H1 (cell line): ENCODE measurements at regions not wholly inside any gene's neighbourhood (a gene's known extent, or its start where the extent isn't known, plus 50 kb on each side); places are given as distances from the start of the nearest gene placed in this dataset. TPM values are rescaled to one million over a fixed set of nuclear protein-coding genes. Genes with fewer than 3 reads are reported as not detected.
"Not testable (repeated sequence)": the region's sequence is repeated elsewhere in the genome, so short reads cannot be mapped to it uniquely, and the experiment has no call there.

ENCODE experiments used
- CTCF ChIA-PET: fragments of 300-600 bp; sonication (Branson Sonifier 250); formaldehyde crosslinking; loops from one replicate; lab custom pipeline; 2021; ENCODE audit not compliant: partially characterized antibody; lab: Charles Lee
- POLR2A ChIA-PET: fragments of 300-600 bp; sonication (Branson Sonifier 250); formaldehyde crosslinking; loops from one replicate; lab custom pipeline; 2021; ENCODE audit warnings: inconsistent platforms; ENCODE audit not compliant: partially characterized antibody; lab: Charles Lee
- DNase-seq, 2 experiments: peaks; one replicate each; pipeline versions ENCODE4 v3.0.0 to v3.0.0-alpha.2; 2010 to 2022; ENCODE audit warnings: low spot score in 2 of 2, low read depth in 1 of 2, mixed read lengths in 1 of 2
- FAIRE-seq: peaks from 2 replicates; lab custom pipeline; 2011; peaks lifted over from hg19 to GRCh38; lab: Jason Lieb, UNC
- H2AFZ ChIP-seq: 2 replicates; pipeline ENCODE4 v1.8.1; 2012; ENCODE audit warnings: low read length, inconsistent platforms
- H2AK5ac ChIP-seq: 2 replicates; pipeline ENCODE4 v1.6.1; 2013; ENCODE audit warnings: low read depth, low read length
- H2BK120ac ChIP-seq: replicated peaks from 2 replicates; pipeline ENCODE3; 2013; ENCODE audit warnings: low read depth, low read length, inconsistent platforms
- H2BK12ac ChIP-seq: 2 replicates; pipeline ENCODE4 v1.6.1; 2013; ENCODE audit warnings: low read depth, low read length
- H2BK15ac ChIP-seq: 2 replicates; pipeline ENCODE4 v1.6.1; 2013; ENCODE audit warnings: low read length
- H2BK20ac ChIP-seq: 2 replicates; pipeline ENCODE4 v1.6.1; 2013; ENCODE audit warnings: low read length
- H2BK5ac ChIP-seq: 2 replicates; pipeline ENCODE4 v1.6.1; 2013; ENCODE audit warnings: low read depth, low read length
- H3K14ac ChIP-seq: 2 replicates; pipeline ENCODE4 v1.6.1; 2013; ENCODE audit warnings: inconsistent platforms; ENCODE audit not compliant: insufficient read length
- H3K18ac ChIP-seq: 2 replicates; pipeline ENCODE4 v1.6.1; 2013; ENCODE audit warnings: low read length; ENCODE audit errors: extremely low read depth
- H3K23ac ChIP-seq: 2 replicates; pipeline ENCODE4 v1.6.1; 2013; ENCODE audit warnings: inconsistent platforms; ENCODE audit not compliant: insufficient read length
- H3K23me2 ChIP-seq: 2 replicates; pipeline ENCODE4 v1.6.1; 2013; ENCODE audit warnings: low read depth, low read length
- H3K27ac ChIP-seq: 2 replicates; pipeline ENCODE4 v1.6.1; 2011; ENCODE audit warnings: low read depth, low read length, inconsistent platforms
- H3K27me3 ChIP-seq, 4 experiments: replicated peaks in 1 of 4; 1 replicate in 1 of 4; 2 replicates in 3 of 4; pipeline versions ENCODE4 v1.6.1 to v1.8.1; 2011 to 2013; ENCODE audit warnings: low read length in 3 of 4, mild to moderate bottlenecking in 3 of 4, inconsistent platforms in 2 of 4, mixed read lengths in 2 of 4, moderate library complexity in 1 of 4; ENCODE audit not compliant: control insufficient read depth in 3 of 4, insufficient read depth in 3 of 4; ENCODE audit errors: extremely low read depth in 1 of 4
- H3K36me3 ChIP-seq, 4 experiments: 2 replicates each; pipeline versions ENCODE4 v1.6.1 to v1.8.1; 2011 to 2013; ENCODE audit warnings: mild to moderate bottlenecking in 4 of 4, low read length in 3 of 4, moderate library complexity in 2 of 4, control low read depth in 1 of 4, inconsistent platforms in 1 of 4; ENCODE audit not compliant: insufficient read depth in 4 of 4, control insufficient read depth in 2 of 4
- H3K4ac ChIP-seq: replicated peaks from 2 replicates; pipeline ENCODE3; 2013; ENCODE audit warnings: low read length, low read depth, mixed read lengths, inconsistent platforms; ENCODE audit not compliant: insufficient read length
- H3K4me1 ChIP-seq, 4 experiments: replicated peaks in 1 of 4; 1 replicate in 1 of 4; 2 replicates in 3 of 4; pipeline versions ENCODE4 v1.6.1 to v1.8.1; 2011 to 2013; ENCODE audit warnings: low read length in 3 of 4, inconsistent platforms in 2 of 4, mixed read lengths in 1 of 4; ENCODE audit not compliant: insufficient read depth in 4 of 4, control insufficient read depth in 3 of 4
- H3K4me2 ChIP-seq, 2 experiments: 2 replicates each; pipeline versions ENCODE4 v1.6.1 to v1.8.1; 2011 to 2013; ENCODE audit warnings: low read depth in 2 of 2, low read length in 2 of 2, control low read depth in 1 of 2, inconsistent platforms in 1 of 2, mild to moderate bottlenecking in 1 of 2; ENCODE audit not compliant: insufficient read depth in 1 of 2
- H3K4me3 ChIP-seq, 4 experiments: fragments of 200-600, 300-600 bp in 1 of 4; sonication (generic), shearing (Covaris generic), sonication (Bioruptor Twin) in 1 of 4; 2 replicates each; pipeline versions ENCODE4 v1.5.1 to v1.8.1; 2011 to 2016; ENCODE audit warnings: low read length in 4 of 4, low read depth in 3 of 4, control low read depth in 2 of 4, inconsistent platforms in 2 of 4, mild to moderate bottlenecking in 2 of 4, mixed read lengths in 1 of 4, moderate library complexity in 1 of 4; ENCODE audit not compliant: insufficient read depth in 2 of 4; ENCODE audit errors: extremely low read depth in 1 of 4
- H3K56ac ChIP-seq: replicated peaks from 2 replicates; pipeline ENCODE3; 2013; ENCODE audit warnings: low read depth, mild to moderate bottlenecking, mixed read lengths, low read length, inconsistent platforms; ENCODE audit not compliant: insufficient read length
- H3K79me1 ChIP-seq: 2 replicates; pipeline ENCODE4 v1.6.1; 2013; ENCODE audit warnings: low read depth, low read length, control low read depth
- H3K79me2 ChIP-seq, 2 experiments: 2 replicates each; pipeline versions ENCODE4 v1.6.1 to v1.8.1; 2012 to 2013; ENCODE audit warnings: low read length in 2 of 2, mild to moderate bottlenecking in 2 of 2, inconsistent platforms in 1 of 2; ENCODE audit not compliant: insufficient read depth in 2 of 2, control insufficient read depth in 1 of 2
- H3K9ac ChIP-seq, 4 experiments: replicated peaks in 1 of 4; 1 replicate in 1 of 4; 2 replicates in 3 of 4; pipeline versions ENCODE4 v1.6.1 to v1.8.1; 2011 to 2013; ENCODE audit warnings: low read depth in 3 of 4, low read length in 3 of 4, control low read depth in 2 of 4, mild to moderate bottlenecking in 2 of 4, moderate library complexity in 2 of 4, inconsistent platforms in 1 of 4; ENCODE audit errors: extremely low read depth in 1 of 4
- H3K9me3 ChIP-seq, 2 experiments: 2 replicates each; pipeline versions ENCODE4 v1.6.1 to v1.8.1; 2012 to 2013; ENCODE audit warnings: mild to moderate bottlenecking in 2 of 2, moderate library complexity in 2 of 2, control low read depth in 1 of 2, inconsistent platforms in 1 of 2, low read depth in 1 of 2, low read length in 1 of 2, mixed read lengths in 1 of 2; ENCODE audit not compliant: insufficient read depth in 2 of 2
- H4K20me1 ChIP-seq, 2 experiments: replicated peaks in 1 of 2; 2 replicates each; pipeline versions ENCODE3 to v1.8.1; 2011 to 2013; ENCODE audit warnings: inconsistent platforms in 2 of 2, low read length in 2 of 2, mild to moderate bottlenecking in 1 of 2; ENCODE audit not compliant: insufficient read depth in 2 of 2, control insufficient read depth in 1 of 2
- H4K5ac ChIP-seq: 2 replicates; pipeline ENCODE4 v1.6.1; 2013; ENCODE audit warnings: low read length, low read depth, mixed read lengths, inconsistent platforms; ENCODE audit not compliant: insufficient read length
- H4K8ac ChIP-seq: 2 replicates; pipeline ENCODE4 v1.8.0; 2013; ENCODE audit warnings: mild to moderate bottlenecking, moderate library complexity, low read length, inconsistent platforms; ENCODE audit not compliant: insufficient read depth; ENCODE audit errors: extremely low read depth
- H4K91ac ChIP-seq: replicated peaks from 2 replicates; pipeline ENCODE3; 2013; ENCODE audit warnings: low read length, mixed read lengths, inconsistent platforms; ENCODE audit not compliant: insufficient read length
- WGBS, 2 experiments: shearing (Covaris generic) in 1 of 2; methylation state at CpG; one replicate each; pipeline versions ENCODE4 v1.1.6 to v1.1.7; 2013 to 2015; ENCODE audit warnings: low lambda C conversion rate in 2 of 2, mixed read lengths in 2 of 2, inconsistent platforms in 1 of 2, low coverage in 1 of 2, missing lambda C conversion rate in 1 of 2; ENCODE audit not compliant: insufficient replicate concordance in 2 of 2, insufficient coverage in 1 of 2, insufficient read length in 1 of 2; ENCODE audit errors: extremely low coverage in 1 of 2, missing lambda C conversion rate in 1 of 2; 5-methylcytosine and 5-hydroxymethylcytosine counted together
- small RNA-seq: library from polyadenylated mRNA; stranded (forward); fragments of <200 nt; extraction: miRNeasy Mini kit (QIAGEN cat#:217004); gene quantifications from one replicate; pipeline ENCODE3, GENCODE V24; 2013; ENCODE audit not compliant: insufficient read depth

DNA sequence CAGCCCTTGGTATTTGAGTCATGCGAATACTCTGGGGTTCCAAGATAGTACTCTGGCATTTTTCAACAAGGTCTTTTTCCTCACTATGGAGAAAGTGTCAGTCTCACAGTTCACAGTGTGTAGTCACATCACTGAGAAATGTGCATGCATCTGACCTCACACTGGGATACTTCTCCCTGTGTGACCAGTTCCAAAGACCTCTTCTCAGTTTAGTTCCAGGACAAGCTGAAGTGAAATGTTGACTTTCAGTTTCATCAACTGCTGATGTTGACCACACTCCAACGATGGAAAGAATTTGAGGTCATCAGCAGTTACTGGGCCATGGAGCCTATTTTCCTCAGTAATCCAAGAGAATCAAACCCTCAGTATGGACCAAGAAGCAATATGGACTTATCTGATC, 55.1 kb upstream of the SOX11 start:
- H3K79me2 ChIP-seq, H2AFZ ChIP-seq, H3K36me3 ChIP-seq, H4K5ac ChIP-seq, H4K20me1 ChIP-seq, H2BK12ac ChIP-seq, FAIRE-seq, CTCF ChIA-PET, H2BK5ac ChIP-seq, H3K4ac ChIP-seq, H3K18ac ChIP-seq, H3K4me3 ChIP-seq, H3K14ac ChIP-seq, H3K23ac ChIP-seq, POLR2A ChIA-PET, H4K8ac ChIP-seq, DNase-seq, H3K9me3 ChIP-seq, H2BK120ac ChIP-seq, H2BK15ac ChIP-seq, H3K23me2 ChIP-seq, H3K4me1 ChIP-seq, H3K9ac ChIP-seq, H2BK20ac ChIP-seq, H3K4me2 ChIP-seq, H3K27ac ChIP-seq, H3K56ac ChIP-seq, H3K79me1 ChIP-seq, H3K27me3 ChIP-seq, H4K91ac ChIP-seq, H2AK5ac ChIP-seq: not testable (repeated sequence)
- 94% methylated on average over 2 of the region's 2 CpGs; no CpG with 5 or more reads in 1 of the 2 experiments for WGBS, 2 experiments

Small RNA genes in the stretch of these regions (small RNA-seq; reads per million reads assigned to genes)
- gene RF00322 (not detected), gene RNU6-649P (not detected)
